Mesodermal cell (in vitro differentiated cells): ENCODE measurements at regions not wholly inside any gene's neighbourhood (a gene's known extent, or its start where the extent isn't known, plus 50 kb on each side); places are given as distances from the start of the nearest gene placed in this dataset.

Source experiments
- H3K27ac ChIP-seq: 2 replicates; pipeline ENCODE4 v1.7.0; 2013; ENCODE audit warnings: mild to moderate bottlenecking, low read depth, low read length, moderate library complexity; ENCODE audit not compliant: severe bottlenecking
- H3K36me3 ChIP-seq: 2 replicates; pipeline ENCODE4 v1.7.1; 2013; ENCODE audit warnings: mild to moderate bottlenecking, low read length, moderate library complexity; ENCODE audit not compliant: control insufficient read depth, insufficient read depth
- H3K4me1 ChIP-seq: one replicate; pipeline ENCODE4 v1.7.1; 2013; ENCODE audit warnings: mild to moderate bottlenecking, low read length; ENCODE audit not compliant: insufficient read depth, control insufficient read depth, poor library complexity, severe bottlenecking
- H3K4me3 ChIP-seq: 2 replicates; pipeline ENCODE4 v1.7.0; 2013; ENCODE audit warnings: low read length, control low read depth, mild to moderate bottlenecking; ENCODE audit not compliant: insufficient read depth, poor library complexity, severe bottlenecking; ENCODE audit errors: extremely low read depth
- H3K9me3 ChIP-seq: 2 replicates; pipeline ENCODE4 v1.7.1; 2013; ENCODE audit warnings: mild to moderate bottlenecking, low read length, moderate library complexity; ENCODE audit not compliant: control insufficient read depth
- WGBS, 2 experiments: methylation state at CpG; one replicate each; pipeline ENCODE4 v1.1.5; 2013; ENCODE audit warnings: missing lambda C conversion rate in 2 of 2; ENCODE audit not compliant: insufficient coverage in 2 of 2; 5-methylcytosine and 5-hydroxymethylcytosine counted together

- Histone ChIP-seq H3K36me3 (no peaks in the 10 kb centered on the region), H3K4me3 (no peak overlapping the region), H3K9me3 (no peaks in the 10 kb centered on the region), H3K27ac (no peak overlapping the region), H3K4me1 (no peaks in the 10 kb centered on the region)
- WGBS, 2 experiments, result no CpG with 5 or more reads among the region's 2 CpGs
Observed at GRCh38 chr4:127236889-127237288, 395.9 kb upstream of the INTU start.

- Histone ChIP-seq H3K9me3 (no peaks in the 10 kb centered on the region), H3K4me3 (no peak overlapping the region), H3K27ac (no peak overlapping the region), H3K36me3 (no peaks in the 10 kb centered on the region), H3K4me1 (no peaks in the 10 kb centered on the region)
- WGBS, 2 experiments, result no CpG with 5 or more reads among the region's 1 CpG
Observed at GRCh38 chr4:127237581-127237980, 395.2 kb upstream of the INTU start.

DNA sequence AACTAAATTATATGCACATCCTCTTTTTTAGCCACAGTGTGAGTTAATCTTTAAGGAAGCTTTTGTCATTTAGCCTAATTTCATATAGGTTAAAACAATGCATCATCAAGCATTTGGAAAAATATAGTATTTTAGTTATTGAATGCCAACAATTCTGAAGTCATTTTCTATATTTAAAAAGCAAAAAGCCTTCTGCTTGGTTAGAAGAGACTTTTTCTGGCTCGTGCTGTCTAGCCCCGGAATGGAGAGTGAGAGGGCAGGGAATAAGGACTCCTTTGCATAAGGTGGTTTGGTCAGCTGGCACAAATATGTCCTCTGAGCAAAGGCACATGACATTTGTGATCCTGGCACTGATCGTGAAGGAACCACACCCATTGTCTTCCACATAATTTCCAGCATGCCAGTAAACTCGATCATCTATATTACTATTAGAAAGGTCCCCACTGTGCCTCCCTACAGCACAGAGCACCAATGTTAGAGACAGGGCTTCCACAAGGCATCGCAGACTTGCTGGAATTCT is 393.7 kb upstream of the INTU start:
- Histone ChIP-seq H3K27ac (no peak overlapping the region), H3K9me3 (no peaks in the 10 kb centered on the region), H3K4me1 (no peaks in the 10 kb centered on the region), H3K36me3 (no peaks in the 10 kb centered on the region), H3K4me3 (no peak overlapping the region)
- 73 to 92% methylated on average over 2 to 4 of the region's 5 CpGs for WGBS, 2 experiments

DNA sequence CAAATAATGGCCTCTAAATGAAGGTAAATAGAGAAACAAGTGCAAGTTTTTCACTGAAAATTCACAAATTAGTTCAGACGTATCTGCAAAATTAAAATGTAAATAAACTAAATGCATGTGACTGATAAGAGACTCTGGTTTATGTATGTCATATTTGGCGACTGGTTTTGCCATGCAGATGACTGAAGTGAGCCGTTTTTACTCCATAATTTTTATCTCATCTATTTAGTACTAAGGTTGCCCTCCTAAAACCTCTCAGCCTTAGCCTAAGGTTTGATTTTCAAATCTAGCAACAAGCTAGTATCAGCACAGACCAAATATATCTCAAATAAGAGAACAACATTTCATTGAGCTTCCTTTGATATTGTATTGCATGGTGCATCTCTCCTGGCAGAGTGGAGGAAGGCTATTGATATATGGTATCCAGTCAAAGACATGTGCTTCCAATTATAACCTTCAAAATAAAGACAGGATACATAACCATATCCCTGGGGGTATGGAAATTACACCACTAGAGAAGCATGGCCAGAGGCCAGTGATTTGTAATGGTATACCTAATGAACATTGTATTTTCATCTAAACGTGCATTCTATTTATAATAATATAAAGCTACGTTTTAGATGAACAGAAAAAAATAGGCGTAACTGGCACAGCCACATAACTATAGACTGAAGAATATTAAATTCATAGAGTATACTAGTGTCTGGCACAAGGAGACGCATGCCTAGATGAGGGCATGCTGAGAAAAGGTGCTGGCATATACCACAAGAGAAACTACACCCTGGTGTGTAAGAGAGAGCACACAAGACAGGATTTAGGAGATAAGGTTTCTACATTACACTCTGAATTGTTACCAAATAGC is 392.6 kb upstream of the INTU start:
- H3K36me3 ChIP-seq, result no peaks in the 10 kb centered on the region
- H3K9me3 ChIP-seq, result no peaks in the 10 kb centered on the region
- H3K4me3 ChIP-seq, result no peak overlapping the region
- H3K27ac ChIP-seq, result no peak overlapping the region
- no peaks in the 10 kb centered on the region for H3K4me1 ChIP-seq
- WGBS, 2 experiments, result 100% methylated on average over 2 of the region's 7 CpGs; no CpG with 5 or more reads in 1 of the 2 experiments

DNA sequence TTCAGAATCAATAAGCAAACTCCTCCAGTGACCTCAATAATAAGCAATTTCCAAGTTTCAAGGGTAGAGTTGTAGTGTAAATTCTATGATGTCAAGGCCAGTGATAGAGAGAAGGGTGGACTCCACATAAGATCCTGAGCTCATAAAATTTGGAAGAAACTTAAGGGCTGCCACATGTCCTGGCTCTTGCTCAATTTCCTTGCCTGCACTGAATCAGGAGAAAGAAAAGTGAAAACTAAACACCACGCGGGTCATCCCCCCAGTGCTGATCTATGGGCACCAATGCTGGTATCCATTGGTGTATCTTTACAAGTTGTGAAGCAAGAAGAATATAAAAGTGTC is 392.0 kb upstream of the INTU start:
- no peaks in the 10 kb centered on the region for H3K9me3 ChIP-seq

GRCh38 chr4:127244515-127244914 is 388.2 kb upstream of the INTU start:
- Histone ChIP-seq H3K36me3 (no peaks in the 10 kb centered on the region), H3K4me1 (peaks cover 3% of the 10 kb centered on the region), H3K4me3 (no peak overlapping the region), H3K9me3 (no peaks in the 10 kb centered on the region), H3K27ac (no peak overlapping the region)
- 90% methylated on average over 3 of the region's 5 CpGs; no CpG with 5 or more reads in 1 of the 2 experiments for WGBS, 2 experiments

More for the DNA sequence above, 392.0 kb upstream of the INTU start:
- Histone ChIP-seq H3K36me3 (no peaks in the 10 kb centered on the region), H3K4me3 (no peak overlapping the region), H3K27ac (no peak overlapping the region), H3K4me1 (no peaks in the 10 kb centered on the region)
- WGBS, 2 experiments, result 95 to 100% methylated on average over 2 of the region's 2 CpGs

DNA sequence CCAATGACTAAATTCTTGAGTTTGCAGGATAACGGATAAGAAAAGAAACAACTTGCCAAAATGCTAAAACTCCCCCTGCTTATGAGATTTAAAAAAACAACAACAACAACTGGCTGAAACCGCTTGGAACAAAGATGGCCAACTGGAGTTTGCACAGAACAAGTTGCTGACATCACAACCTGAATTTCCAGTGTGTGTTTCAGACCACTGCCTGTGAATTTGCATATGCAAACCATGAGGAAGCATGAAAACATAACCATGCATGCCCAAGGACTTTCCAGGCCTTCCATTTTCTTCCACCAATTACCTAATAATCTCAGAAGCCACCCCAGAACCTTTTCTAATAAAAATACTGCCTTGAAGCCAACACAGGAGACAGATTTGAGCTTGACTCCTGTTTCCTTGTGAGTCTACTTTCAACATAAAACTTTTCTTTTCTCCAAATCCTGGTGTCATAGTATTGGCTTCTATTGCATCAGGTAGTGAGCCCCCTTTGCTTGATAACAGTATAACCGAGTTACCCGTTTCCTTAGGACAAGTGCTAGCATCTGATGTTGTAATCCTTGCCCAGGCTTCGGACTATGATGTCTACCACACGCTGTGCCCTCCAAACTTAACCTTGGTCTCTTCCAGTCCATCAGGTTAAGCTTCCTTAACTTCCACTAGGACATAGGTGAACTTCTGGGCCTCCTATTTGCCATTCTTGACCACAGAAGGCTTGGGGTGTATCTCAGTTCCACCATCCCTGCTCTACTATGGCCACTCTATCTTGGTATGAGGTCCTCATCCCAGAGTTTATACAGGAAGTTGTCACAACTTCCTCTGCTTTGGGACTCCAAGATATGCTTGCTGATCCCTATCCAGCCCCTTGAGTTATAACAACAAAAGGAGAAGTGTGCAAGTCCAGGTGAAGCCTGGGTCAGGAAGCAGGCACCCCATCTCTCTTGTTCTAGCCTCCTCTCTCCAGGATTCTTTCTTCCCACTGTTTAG is 385.5 kb upstream of the INTU start:
- no peaks in the 10 kb centered on the region for H3K36me3 ChIP-seq
- H3K4me1 ChIP-seq, result peaks cover 3% of the 10 kb centered on the region
- no peak overlapping the region for H3K4me3 ChIP-seq
- no peaks in the 10 kb centered on the region for H3K9me3 ChIP-seq
- WGBS, 2 experiments, result 86 to 92% methylated on average over 6 of the region's 6 CpGs
- H3K27ac ChIP-seq, result no peak overlapping the region

GRCh38 chr4:127249066-127249766 is 383.5 kb upstream of the INTU start:
- no peaks in the 10 kb centered on the region for H3K36me3 ChIP-seq
- H3K4me1 ChIP-seq, result peaks cover 3% of the 10 kb centered on the region
- WGBS, 2 experiments, result 100% methylated on average over 1 of the region's 3 CpGs
- H3K4me3 ChIP-seq, result no peak overlapping the region
- H3K9me3 ChIP-seq, result no peaks in the 10 kb centered on the region
- H3K27ac ChIP-seq, result no peak overlapping the region

GRCh38 chr4:127249767-127250108 is 383.0 kb upstream of the INTU start:
- Histone ChIP-seq H3K4me1 (peaks cover 3% of the 10 kb centered on the region), H3K36me3 (no peaks in the 10 kb centered on the region), H3K4me3 (no peak overlapping the region), H3K27ac (no peak overlapping the region), H3K9me3 (no peaks in the 10 kb centered on the region)
- 100% methylated on average over 1 of the region's 3 CpGs; no CpG with 5 or more reads in 1 of the 2 experiments for WGBS, 2 experiments

DNA sequence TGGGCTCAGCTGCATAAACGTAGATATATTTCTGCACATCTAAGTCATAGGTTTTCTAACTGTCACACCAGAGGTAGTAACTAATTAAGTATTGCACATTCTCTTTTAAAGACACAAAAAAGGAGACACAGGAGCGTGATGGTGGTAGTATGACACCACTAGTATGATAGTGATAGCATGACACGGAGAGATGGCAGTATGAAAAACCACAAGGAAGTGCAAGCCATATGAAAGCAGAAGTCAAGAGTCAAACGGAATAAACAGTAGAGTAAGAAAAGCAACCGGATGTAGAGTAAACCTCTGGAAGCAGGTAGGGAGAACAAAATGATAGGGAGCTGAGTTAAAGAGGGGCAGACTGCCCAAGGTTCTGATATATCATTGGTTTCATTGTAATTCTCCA is 382.2 kb upstream of the INTU start:
- Histone ChIP-seq H3K9me3 (no peaks in the 10 kb centered on the region), H3K27ac (no peak overlapping the region), H3K4me3 (no peak overlapping the region), H3K36me3 (no peaks in the 10 kb centered on the region), H3K4me1 (peaks cover 3% of the 10 kb centered on the region)
- 81 to 95% methylated on average over 4 of the region's 5 CpGs for WGBS, 2 experiments
